HEK293T (cell line): ENCODE measurements at regions not wholly inside any gene's neighbourhood (a gene's known extent, or its start where the extent isn't known, plus 50 kb on each side); places are given as distances from the start of the nearest gene placed in this dataset.

Source experiments
- CTBP1 ChIP-seq: fragments of 450-650 bp; IDR thresholded peaks from 2 replicates; pipeline ENCODE4 v1.6.1; 2016; ENCODE audit warnings: borderline replicate concordance
- FOXA1 ChIP-seq: fragments of 450-650 bp; IDR thresholded peaks from 2 replicates; pipeline ENCODE4 v1.6.1; 2016; ENCODE audit warnings: mild to moderate bottlenecking
- FOXK2 ChIP-seq: fragments of 450-650 bp; IDR thresholded peaks from 2 replicates; pipeline ENCODE4 v1.6.1; 2016; ENCODE audit warnings: mild to moderate bottlenecking
- HDGF ChIP-seq: fragments of 450-650 bp; IDR thresholded peaks from 2 replicates; pipeline ENCODE4 v1.6.1; 2017; ENCODE audit warnings: antibody characterized with exemption, borderline replicate concordance

DNA sequence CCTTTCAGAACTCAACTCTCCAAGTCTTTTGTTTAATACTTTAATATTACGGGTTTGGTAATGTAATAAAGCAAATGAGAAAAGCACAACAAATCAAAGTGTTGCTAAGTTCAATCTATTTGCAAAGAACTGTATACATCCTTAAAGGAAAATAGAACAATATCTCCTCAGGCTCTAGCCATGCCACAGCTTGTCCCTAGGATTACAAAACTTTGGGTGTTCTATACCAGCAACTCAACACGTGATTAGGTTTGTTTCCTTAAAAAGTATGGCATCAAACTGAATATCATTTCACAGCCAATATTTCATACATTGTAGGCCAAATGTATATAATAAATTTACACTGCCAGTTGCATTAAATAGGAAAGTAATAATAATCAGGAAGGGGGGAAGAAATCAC, 418.6 kb upstream of the MDFIC2 start:
- TF ChIP-seq FOXK2 (no peak), HDGF (no peak), FOXA1 (no peak), CTBP1 (no peak)
